ENCODE measurements at regions not wholly inside any gene's neighbourhood (a gene's known extent, or its start where the extent isn't known, plus 50 kb on each side); places are given as distances from the start of the nearest gene placed in this dataset.

GRCh38 chr2:17059458-17059857 lies 393.8 kb upstream of the CYRIA start:
- CTCF ChIA-PET, result interaction anchor here (0.7 kb wide), 1 partner anchor 512 kb away, joined by 3 read pairs; no protein-coding TSS in a partner anchor
- no peak for DNase-seq (ENCODE audit: low spot score)
- TF ChIP-seq CTCF (conservative IDR thresholded peaks at IDR 0.05; ENCODE audit: low read depth), result no peak
- POLR2A ChIA-PET (ENCODE audit: low non-redundant PET), result no interaction called here
- no peak overlapping the region for H3K27ac ChIP-seq

DNA sequence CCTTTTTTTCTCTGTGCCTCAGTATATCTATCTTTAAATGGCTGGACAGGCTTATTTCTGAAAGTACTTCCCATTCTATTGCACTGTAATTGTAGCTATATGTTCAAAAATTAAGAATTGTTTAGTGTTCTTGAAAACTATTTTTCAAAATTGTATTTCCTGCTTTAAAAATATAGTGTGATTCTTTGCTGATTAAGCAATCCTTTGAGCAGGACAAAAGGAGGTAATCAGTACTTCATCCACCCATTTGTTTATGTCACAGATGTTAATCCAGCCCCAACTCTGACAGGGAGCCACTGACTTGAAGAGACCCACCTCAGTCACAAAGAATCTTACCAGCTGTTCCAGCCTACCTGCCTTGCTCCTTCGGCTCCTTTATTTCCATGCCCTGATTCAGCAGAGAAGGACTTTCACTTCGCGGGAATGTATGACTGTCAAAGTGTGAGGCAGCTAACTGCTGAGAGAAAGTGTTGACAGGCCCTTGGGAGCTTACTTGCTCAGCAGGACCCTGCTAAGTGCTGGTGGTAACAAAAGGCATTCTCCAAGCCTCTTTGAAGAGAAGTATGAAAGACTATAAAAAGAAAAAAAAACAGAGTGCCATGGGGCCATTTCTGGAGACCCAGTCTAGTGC lies 393.3 kb upstream of the CYRIA start:
- DNase-seq (ENCODE audit: low spot score), result no peak
- ChIA-PET POLR2A (ENCODE audit: low non-redundant PET) (no interaction called here), CTCF (interaction anchor here (0.7 kb wide), 1 partner anchor 89 kb away, joined by 3 read pairs; no protein-coding TSS in a partner anchor)
- TF ChIP-seq CTCF (conservative IDR thresholded peaks at IDR 0.05; ENCODE audit: low read depth), result no peak
- H3K27ac ChIP-seq, result no peak overlapping the region

- POLR2A ChIA-PET (ENCODE audit: low non-redundant PET), result no interaction called here
These were observed 391.7 kb upstream of the CYRIA start for GRCh38 chr2:17057109-17058017.

GRCh38 chr2:17056236-17056635 lies 390.6 kb upstream of the CYRIA start:
- DNase-seq (ENCODE audit: low spot score), result no peak
- no peak for TF ChIP-seq CTCF (conservative IDR thresholded peaks at IDR 0.05; ENCODE audit: low read depth)
- ChIA-PET CTCF (no interaction called here), POLR2A (ENCODE audit: low non-redundant PET) (no interaction called here)
- no peak overlapping the region for H3K27ac ChIP-seq

More at GRCh38 chr2:17057109-17058017, 391.7 kb upstream of the CYRIA start:
- no peak overlapping the region for H3K27ac ChIP-seq
- DNase-seq (ENCODE audit: low spot score), result no peak
- no peak for TF ChIP-seq CTCF (conservative IDR thresholded peaks at IDR 0.05; ENCODE audit: low read depth)
- CTCF ChIA-PET, result no interaction called here

DNA sequence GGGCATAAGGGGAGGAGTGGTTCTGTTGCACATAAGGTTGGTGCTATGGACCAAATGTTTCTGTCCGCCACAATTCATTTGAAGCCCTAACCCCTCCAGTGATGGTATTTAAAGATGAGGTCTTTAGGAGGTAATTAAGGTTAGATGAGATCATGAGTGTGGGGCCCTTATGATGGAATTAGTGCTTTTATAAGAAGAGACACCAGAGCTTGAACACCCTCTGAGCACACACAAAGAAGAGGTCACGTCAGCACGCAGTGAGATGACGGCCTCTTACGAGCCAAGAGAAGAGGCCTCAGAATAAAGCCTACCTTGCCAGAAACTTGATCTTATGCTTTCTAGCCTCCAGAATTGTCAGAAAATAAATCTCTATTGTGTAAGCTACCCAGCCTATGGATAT lies 386.4 kb upstream of the CYRIA start:
- POLR2A ChIA-PET (ENCODE audit: low non-redundant PET), result no interaction called here
- CTCF ChIA-PET, result interaction anchor here (0.6 to 1.2 kb wide), 3 partner anchors 34 to 615 kb away, joined by 3 to 6 read pairs (median 3); no protein-coding TSS in a partner anchor
- TF ChIP-seq CTCF (conservative IDR thresholded peaks at IDR 0.05; ENCODE audit: low read depth), result no peak
- no peak overlapping the region for H3K27ac ChIP-seq
- DNase-seq (ENCODE audit: low spot score), result no peak

GRCh38 chr2:17051538-17051937 lies 385.9 kb upstream of the CYRIA start:
- ChIA-PET POLR2A (ENCODE audit: low non-redundant PET) (no interaction called here), CTCF (no interaction called here)
- TF ChIP-seq CTCF (conservative IDR thresholded peaks at IDR 0.05; ENCODE audit: low read depth), result no peak
- DNase-seq (ENCODE audit: low spot score), result no peak
- H3K27ac ChIP-seq, result no peak overlapping the region
